ENCODE measurements at regions not wholly inside any gene's neighbourhood (a gene's known extent, or its start where the extent isn't known, plus 50 kb on each side); places are given as distances from the start of the nearest gene placed in this dataset.

GRCh38 chr3:70582803-70583202 lies 270.4 kb upstream of the MDFIC2 start:
- Histone ChIP-seq H3K4me1 (ENCODE audit: control insufficient read depth, insufficient read depth, low read length) (no peaks in the 10 kb centered on the region; the same call in 1 of the 2 replicates), H3K36me3 (ENCODE audit: control insufficient read depth, insufficient read depth, low read length) (no peaks in the 10 kb centered on the region), H3K27ac (ENCODE audit: low read length) (no peak overlapping the region), H3K4me3 (ENCODE audit: low read length) (no peak overlapping the region), H3K27me3 (ENCODE audit: control insufficient read depth, insufficient read depth, low read length) (no peaks in the 10 kb centered on the region), H3K9me3 (ENCODE audit: control insufficient read depth, insufficient read depth, low read length) (no peaks in the 10 kb centered on the region)
- no peak for DNase-seq (ENCODE audit: low read depth, low spot score)
- no CpG with 5 or more reads among the region's 1 CpG for WGBS (ENCODE audit: insufficient coverage, insufficient read length)

GRCh38 chr3:70580021-70580420 lies 267.6 kb upstream of the MDFIC2 start:
- Histone ChIP-seq H3K4me3 (ENCODE audit: low read length) (no peak overlapping the region), H3K9me3 (ENCODE audit: control insufficient read depth, insufficient read depth, low read length) (no peaks in the 10 kb centered on the region), H3K27ac (ENCODE audit: low read length) (no peak overlapping the region), H3K27me3 (ENCODE audit: control insufficient read depth, insufficient read depth, low read length) (no peaks in the 10 kb centered on the region), H3K36me3 (ENCODE audit: control insufficient read depth, insufficient read depth, low read length) (no peaks in the 10 kb centered on the region), H3K4me1 (ENCODE audit: control insufficient read depth, insufficient read depth, low read length) (no peaks in the 10 kb centered on the region; the same call in 1 of the 2 replicates)
- DNase-seq (ENCODE audit: low read depth, low spot score), result no peak
- WGBS (ENCODE audit: insufficient coverage, insufficient read length), result no CpG with 5 or more reads among the region's 3 CpGs

GRCh38 chr3:70571696-70572095 lies 259.3 kb upstream of the MDFIC2 start:
- WGBS (ENCODE audit: insufficient coverage, insufficient read length), result no CpG with 5 or more reads among the region's 1 CpG
- H3K36me3 ChIP-seq (ENCODE audit: control insufficient read depth, insufficient read depth, low read length), result no peaks in the 10 kb centered on the region
- H3K27me3 ChIP-seq (ENCODE audit: control insufficient read depth, insufficient read depth, low read length), result no peaks in the 10 kb centered on the region
- DNase-seq (ENCODE audit: low read depth, low spot score), result no peak
- H3K9me3 ChIP-seq (ENCODE audit: control insufficient read depth, insufficient read depth, low read length), result no peaks in the 10 kb centered on the region
- no peak overlapping the region for H3K4me3 ChIP-seq (ENCODE audit: low read length)
- H3K4me1 ChIP-seq (ENCODE audit: control insufficient read depth, insufficient read depth, low read length), result peaks cover 2% of the 10 kb centered on the region; the same call in 1 of the 2 replicates
- no peak overlapping the region for H3K27ac ChIP-seq (ENCODE audit: low read length)

GRCh38 chr3:70570584-70570983 lies 258.1 kb upstream of the MDFIC2 start:
- no CpG with 5 or more reads among the region's 1 CpG for WGBS (ENCODE audit: insufficient coverage, insufficient read length)
- H3K27ac ChIP-seq (ENCODE audit: low read length), result no peak overlapping the region

GRCh38 chr3:70568626-70569025 lies 256.2 kb upstream of the MDFIC2 start:
- Histone ChIP-seq H3K27me3 (ENCODE audit: control insufficient read depth, insufficient read depth, low read length) (no peaks in the 10 kb centered on the region), H3K9me3 (ENCODE audit: control insufficient read depth, insufficient read depth, low read length) (no peaks in the 10 kb centered on the region), H3K4me3 (ENCODE audit: low read length) (no peak overlapping the region), H3K36me3 (ENCODE audit: control insufficient read depth, insufficient read depth, low read length) (no peaks in the 10 kb centered on the region), H3K4me1 (ENCODE audit: control insufficient read depth, insufficient read depth, low read length) (peaks cover 2% of the 10 kb centered on the region; the same call in 1 of the 2 replicates), H3K27ac (ENCODE audit: low read length) (no peak overlapping the region)
- no peak for DNase-seq (ENCODE audit: low read depth, low spot score)
- WGBS (ENCODE audit: insufficient coverage, insufficient read length), result no CpG with 5 or more reads among the region's 7 CpGs

More at GRCh38 chr3:70570584-70570983, 258.1 kb upstream of the MDFIC2 start:
- DNase-seq (ENCODE audit: low read depth, low spot score), result no peak
- Histone ChIP-seq H3K4me1 (ENCODE audit: control insufficient read depth, insufficient read depth, low read length) (peaks cover 2% of the 10 kb centered on the region; the same call in 1 of the 2 replicates), H3K27me3 (ENCODE audit: control insufficient read depth, insufficient read depth, low read length) (no peaks in the 10 kb centered on the region), H3K36me3 (ENCODE audit: control insufficient read depth, insufficient read depth, low read length) (no peaks in the 10 kb centered on the region), H3K4me3 (ENCODE audit: low read length) (no peak overlapping the region), H3K9me3 (ENCODE audit: control insufficient read depth, insufficient read depth, low read length) (no peaks in the 10 kb centered on the region)

GRCh38 chr3:70565861-70566260 lies 253.4 kb upstream of the MDFIC2 start:
- DNase-seq (ENCODE audit: low read depth, low spot score), result no peak
- no peaks in the 10 kb centered on the region for H3K27me3 ChIP-seq (ENCODE audit: control insufficient read depth, insufficient read depth, low read length)
- no CpG with 5 or more reads among the region's 3 CpGs for WGBS (ENCODE audit: insufficient coverage, insufficient read length)

GRCh38 chr3:70564552-70564951 lies 252.1 kb upstream of the MDFIC2 start:
- Histone ChIP-seq H3K36me3 (ENCODE audit: control insufficient read depth, insufficient read depth, low read length) (no peaks in the 10 kb centered on the region), H3K9me3 (ENCODE audit: control insufficient read depth, insufficient read depth, low read length) (no peaks in the 10 kb centered on the region), H3K4me3 (ENCODE audit: low read length) (no peak overlapping the region), H3K27me3 (ENCODE audit: control insufficient read depth, insufficient read depth, low read length) (no peaks in the 10 kb centered on the region), H3K4me1 (ENCODE audit: control insufficient read depth, insufficient read depth, low read length) (peaks cover 2% of the 10 kb centered on the region; the same call in 1 of the 2 replicates), H3K27ac (ENCODE audit: low read length) (no peak overlapping the region)
- no peak for DNase-seq (ENCODE audit: low read depth, low spot score)
- WGBS (ENCODE audit: insufficient coverage, insufficient read length), result no CpG with 5 or more reads among the region's 3 CpGs

More at GRCh38 chr3:70565861-70566260, 253.4 kb upstream of the MDFIC2 start:
- H3K4me3 ChIP-seq (ENCODE audit: low read length), result no peak overlapping the region
- no peaks in the 10 kb centered on the region for H3K9me3 ChIP-seq (ENCODE audit: control insufficient read depth, insufficient read depth, low read length)
- H3K4me1 ChIP-seq (ENCODE audit: control insufficient read depth, insufficient read depth, low read length), result peaks cover 2% of the 10 kb centered on the region; the same call in 1 of the 2 replicates
- no peak overlapping the region for H3K27ac ChIP-seq (ENCODE audit: low read length)
- H3K36me3 ChIP-seq (ENCODE audit: control insufficient read depth, insufficient read depth, low read length), result no peaks in the 10 kb centered on the region

GRCh38 chr3:70561796-70562195 lies 249.4 kb upstream of the MDFIC2 start:
- no peak for DNase-seq (ENCODE audit: low read depth, low spot score)
- Histone ChIP-seq H3K4me1 (ENCODE audit: control insufficient read depth, insufficient read depth, low read length) (peaks cover 1% of the 10 kb centered on the region; the same call in 1 of the 2 replicates), H3K4me3 (ENCODE audit: low read length) (no peak overlapping the region), H3K9me3 (ENCODE audit: control insufficient read depth, insufficient read depth, low read length) (no peaks in the 10 kb centered on the region), H3K27ac (ENCODE audit: low read length) (no peak overlapping the region), H3K36me3 (ENCODE audit: control insufficient read depth, insufficient read depth, low read length) (no peaks in the 10 kb centered on the region), H3K27me3 (ENCODE audit: control insufficient read depth, insufficient read depth, low read length) (no peaks in the 10 kb centered on the region)
- WGBS (ENCODE audit: insufficient coverage, insufficient read length), result no CpG with 5 or more reads among the region's 3 CpGs

GRCh38 chr3:70558956-70559355 lies 246.5 kb upstream of the MDFIC2 start:
- WGBS (ENCODE audit: insufficient coverage, insufficient read length), result no CpG with 5 or more reads among the region's 2 CpGs
- Histone ChIP-seq H3K4me3 (ENCODE audit: low read length) (no peak overlapping the region), H3K36me3 (ENCODE audit: control insufficient read depth, insufficient read depth, low read length) (no peaks in the 10 kb centered on the region), H3K4me1 (ENCODE audit: control insufficient read depth, insufficient read depth, low read length) (peaks cover 1% of the 10 kb centered on the region; the same call in 1 of the 2 replicates), H3K9me3 (ENCODE audit: control insufficient read depth, insufficient read depth, low read length) (no peaks in the 10 kb centered on the region), H3K27ac (ENCODE audit: low read length) (no peak overlapping the region), H3K27me3 (ENCODE audit: control insufficient read depth, insufficient read depth, low read length) (no peaks in the 10 kb centered on the region)
- no peak for DNase-seq (ENCODE audit: low read depth, low spot score)

GRCh38 chr3:70557976-70558375 lies 245.5 kb upstream of the MDFIC2 start:
- Histone ChIP-seq H3K36me3 (ENCODE audit: control insufficient read depth, insufficient read depth, low read length) (no peaks in the 10 kb centered on the region), H3K9me3 (ENCODE audit: control insufficient read depth, insufficient read depth, low read length) (no peaks in the 10 kb centered on the region), H3K27me3 (ENCODE audit: control insufficient read depth, insufficient read depth, low read length) (no peaks in the 10 kb centered on the region), H3K27ac (ENCODE audit: low read length) (no peak overlapping the region), H3K4me1 (ENCODE audit: control insufficient read depth, insufficient read depth, low read length) (peaks cover 1% of the 10 kb centered on the region; the same call in 1 of the 2 replicates), H3K4me3 (ENCODE audit: low read length) (no peak overlapping the region)
- no peak for DNase-seq (ENCODE audit: low read depth, low spot score)
- WGBS (ENCODE audit: insufficient coverage, insufficient read length), result no CpG with 5 or more reads among the region's 2 CpGs

- Histone ChIP-seq H3K9me3 (ENCODE audit: control insufficient read depth, insufficient read depth, low read length) (0 out of 2 replicates have a peak, but pooled peaks cover 2% of the 10 kb centered on the region), H3K27me3 (ENCODE audit: control insufficient read depth, insufficient read depth, low read length) (no peaks in the 10 kb centered on the region), H3K4me1 (ENCODE audit: control insufficient read depth, insufficient read depth, low read length) (peaks cover 1% of the 10 kb centered on the region; the same call in 1 of the 2 replicates), H3K4me3 (ENCODE audit: low read length) (no peak overlapping the region), H3K27ac (ENCODE audit: low read length) (no peak overlapping the region), H3K36me3 (ENCODE audit: control insufficient read depth, insufficient read depth, low read length) (no peaks in the 10 kb centered on the region)
- WGBS (ENCODE audit: insufficient coverage, insufficient read length), result no CpG with 5 or more reads among the region's 3 CpGs
- DNase-seq (ENCODE audit: low read depth, low spot score), result no peak
Observed at GRCh38 chr3:70556056-70556455, 243.6 kb upstream of the MDFIC2 start.

Data from iPS DF 6.9 (cell line).